BLaER1 (cell line): ENCODE measurements at regions not wholly inside any gene's neighbourhood (a gene's known extent, or its start where the extent isn't known, plus 50 kb on each side); places are given as distances from the start of the nearest gene placed in this dataset.
"Not testable (repeated sequence)": the region's sequence is repeated elsewhere in the genome, so short reads cannot be mapped to it uniquely, and the experiment has no call there.

ENCODE experiments used
- H3K27ac ChIP-seq: shearing (Covaris generic); formaldehyde crosslinking; 2 replicates; pipeline ENCODE4 v1.8.1; 2022
- H3K27me3 ChIP-seq: shearing (Covaris generic); formaldehyde crosslinking; 2 replicates; pipeline ENCODE4 v1.8.1; 2022
- H3K36me3 ChIP-seq: shearing (Covaris generic); formaldehyde crosslinking; 2 replicates; pipeline ENCODE4 v1.8.1; 2022
- H3K4me1 ChIP-seq: shearing (Covaris generic); formaldehyde crosslinking; 2 replicates; pipeline ENCODE4 v1.8.1; 2022
- H3K4me2 ChIP-seq: shearing (Covaris generic); formaldehyde crosslinking; 2 replicates; pipeline ENCODE4 v1.8.1; 2022
- H3K4me3 ChIP-seq: shearing (Covaris generic); formaldehyde crosslinking; 2 replicates; pipeline ENCODE4 v1.8.1; 2022
- H3K9ac ChIP-seq: shearing (Covaris generic); formaldehyde crosslinking; 2 replicates; pipeline ENCODE4 v1.8.1; 2022
- H3K9me3 ChIP-seq: shearing (Covaris generic); formaldehyde crosslinking; 2 replicates; pipeline ENCODE4 v1.8.1; 2022
- H4K20me1 ChIP-seq: shearing (Covaris generic); formaldehyde crosslinking; 2 replicates; pipeline ENCODE4 v1.8.1; 2022
- Cebpa-rat ChIP-seq: shearing (Covaris generic); IDR thresholded peaks from 2 replicates; pipeline ENCODE4 v1.8.1; 2022

- no peaks in the 10 kb centered on the region for H3K36me3 ChIP-seq
- peaks cover 12% of the 10 kb centered on the region for H3K4me1 ChIP-seq
- H3K27ac ChIP-seq, result no peak overlapping the region
- H3K9ac ChIP-seq, result no peak overlapping the region
- no peak overlapping the region for H3K4me2 ChIP-seq
- H3K9me3 ChIP-seq, result peaks cover 11% of the 10 kb centered on the region
- no peaks in the 10 kb centered on the region for H3K27me3 ChIP-seq
- TF ChIP-seq Cebpa-rat, result no peak
- H3K4me3 ChIP-seq, result no peak overlapping the region
- H4K20me1 ChIP-seq, result no peaks in the 10 kb centered on the region
These were observed 294.2 kb downstream of the NDUFA10 start for GRCh38 chr2:239730897-239731296.

GRCh38 chr2:239730567-239730882 is 294.6 kb downstream of the NDUFA10 start:
- H3K36me3 ChIP-seq, H3K4me2 ChIP-seq, H4K20me1 ChIP-seq, H3K27ac ChIP-seq, H3K4me1 ChIP-seq, H3K9ac ChIP-seq, H3K4me3 ChIP-seq, H3K27me3 ChIP-seq: not testable (repeated sequence)
- H3K9me3 ChIP-seq, result peaks cover 11% of the 10 kb centered on the region

- Histone ChIP-seq H3K4me2 (no peak overlapping the region), H4K20me1 (no peaks in the 10 kb centered on the region), H3K27ac (no peak overlapping the region), H3K4me3 (no peak overlapping the region), H3K9ac (no peak overlapping the region), H3K9me3 (peaks cover 11% of the 10 kb centered on the region), H3K27me3 (no peaks in the 10 kb centered on the region), H3K36me3 (no peaks in the 10 kb centered on the region), H3K4me1 (peaks cover 3% of the 10 kb centered on the region)
- no peak for TF ChIP-seq Cebpa-rat
These were observed 295.2 kb downstream of the NDUFA10 start for GRCh38 chr2:239729681-239730566.

- Histone ChIP-seq H3K36me3 (no peaks in the 10 kb centered on the region), H3K4me3 (no peak overlapping the region), H3K27me3 (no peaks in the 10 kb centered on the region), H3K4me1 (no peaks in the 10 kb centered on the region), H3K9ac (no peak overlapping the region), H3K4me2 (no peak overlapping the region), H4K20me1 (no peaks in the 10 kb centered on the region), H3K27ac (no peak overlapping the region), H3K9me3 (peaks cover 7% of the 10 kb centered on the region)
- TF ChIP-seq Cebpa-rat, result no peak
These were observed 296.0 kb downstream of the NDUFA10 start for GRCh38 chr2:239729151-239729550.

GRCh38 chr2:239728751-239729150 is 296.4 kb downstream of the NDUFA10 start:
- no peak overlapping the region for H3K27ac ChIP-seq
- peaks cover 3% of the 10 kb centered on the region for H3K9me3 ChIP-seq
- H3K4me3 ChIP-seq, result no peak overlapping the region
- TF ChIP-seq Cebpa-rat, result no peak
- no peaks in the 10 kb centered on the region for H3K4me1 ChIP-seq
- no peak overlapping the region for H3K4me2 ChIP-seq
- H3K9ac ChIP-seq, result no peak overlapping the region
- no peaks in the 10 kb centered on the region for H3K27me3 ChIP-seq
- H4K20me1 ChIP-seq, result no peaks in the 10 kb centered on the region
- H3K36me3 ChIP-seq, result no peaks in the 10 kb centered on the region

- TF ChIP-seq Cebpa-rat, result no peak
- Histone ChIP-seq H3K27me3 (no peaks in the 10 kb centered on the region), H3K27ac (no peak overlapping the region), H3K9me3 (no peaks in the 10 kb centered on the region), H3K36me3 (no peaks in the 10 kb centered on the region), H4K20me1 (no peaks in the 10 kb centered on the region), H3K9ac (no peak overlapping the region), H3K4me1 (no peaks in the 10 kb centered on the region), H3K4me3 (no peak overlapping the region), H3K4me2 (no peak overlapping the region)
These were observed 297.2 kb downstream of the NDUFA10 start for GRCh38 chr2:239727776-239728600.

- H3K36me3 ChIP-seq, result no peaks in the 10 kb centered on the region
- H4K20me1 ChIP-seq, result no peaks in the 10 kb centered on the region
- no peaks in the 10 kb centered on the region for H3K4me1 ChIP-seq
- H3K9ac ChIP-seq, result no peak overlapping the region
- H3K27me3 ChIP-seq, result no peaks in the 10 kb centered on the region
- no peak for TF ChIP-seq Cebpa-rat
- no peak overlapping the region for H3K4me3 ChIP-seq
- 0 out of 2 replicates have a peak overlapping the region, but pooled peaks have one; percentile 6 for H3K27ac ChIP-seq
- H3K4me2 ChIP-seq, result no peak overlapping the region
- no peaks in the 10 kb centered on the region for H3K9me3 ChIP-seq
These were observed 297.9 kb downstream of the NDUFA10 start for GRCh38 chr2:239727182-239727775.

- no peak overlapping the region for H3K9ac ChIP-seq
- H3K4me2 ChIP-seq, result no peak overlapping the region
- no peak for TF ChIP-seq Cebpa-rat
- H3K27ac ChIP-seq, result 0 out of 2 replicates have a peak overlapping the region, but pooled peaks have one; percentile 6
- no peaks in the 10 kb centered on the region for H3K27me3 ChIP-seq
- no peaks in the 10 kb centered on the region for H3K4me1 ChIP-seq
- H3K4me3 ChIP-seq, result no peak overlapping the region
- H3K36me3 ChIP-seq, result no peaks in the 10 kb centered on the region
- H3K9me3 ChIP-seq, result no peaks in the 10 kb centered on the region
- no peaks in the 10 kb centered on the region for H4K20me1 ChIP-seq
These were observed 298.4 kb downstream of the NDUFA10 start for GRCh38 chr2:239726631-239727181.

- no peak for TF ChIP-seq Cebpa-rat
- no peak overlapping the region for H3K4me2 ChIP-seq
- no peaks in the 10 kb centered on the region for H3K4me1 ChIP-seq
- no peaks in the 10 kb centered on the region for H3K36me3 ChIP-seq
- H3K27me3 ChIP-seq, result no peaks in the 10 kb centered on the region
- H3K9ac ChIP-seq, result no peak overlapping the region
- H3K4me3 ChIP-seq, result no peak overlapping the region
- H3K27ac ChIP-seq, result no peak overlapping the region
- no peaks in the 10 kb centered on the region for H4K20me1 ChIP-seq
- H3K9me3 ChIP-seq, result no peaks in the 10 kb centered on the region
These were observed 299.0 kb downstream of the NDUFA10 start for GRCh38 chr2:239726091-239726591.
